ENCODE measurements at regions not wholly inside any gene's neighbourhood (a gene's known extent, or its start where the extent isn't known, plus 50 kb on each side); places are given as distances from the start of the nearest gene placed in this dataset.

DNA sequence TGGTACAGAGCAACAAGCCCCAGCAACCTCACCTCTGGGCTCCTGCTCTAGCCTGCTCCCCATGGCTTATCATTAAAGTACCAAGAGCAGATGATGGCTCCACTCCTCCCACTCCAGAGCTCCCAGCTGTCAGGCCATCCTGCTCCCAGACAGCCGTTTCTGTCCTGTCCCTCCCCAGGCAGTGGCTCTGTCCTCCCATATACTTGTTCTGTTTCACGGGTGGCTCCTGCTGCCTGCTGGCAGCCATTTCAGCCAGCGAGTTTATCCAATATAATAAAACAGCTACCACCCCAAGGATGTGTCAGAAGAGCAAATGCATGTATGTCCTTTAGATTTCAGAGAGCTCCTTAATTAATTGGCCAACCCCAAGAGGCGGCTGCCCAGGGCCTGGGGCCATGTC is 79.4 kb upstream of the VSTM2B start:
- TF ChIP-seq CTCF (IDR thresholded peaks at IDR 0.05) (no peak), POLR2AphosphoS5 (IDR thresholded peaks at IDR 0.05) (no peak), EP300 (IDR thresholded peaks at IDR 0.05) (no peak), POLR2A (IDR thresholded peaks at IDR 0.05) (no peak)
